ENCODE measurements at regions not wholly inside any gene's neighbourhood (a gene's known extent, or its start where the extent isn't known, plus 50 kb on each side); places are given as distances from the start of the nearest gene placed in this dataset.
A peak's percentile ranks its signal among the peaks of the same experiment; 100 is the strongest.

- DNase-seq = no peak
These were observed 144.6 kb upstream of the RAI14 start for GRCh38 chr5:34511481-34511880.

- DNase-seq = no peak
These were observed 144.2 kb upstream of the RAI14 start for GRCh38 chr5:34511915-34512314.

DNA sequence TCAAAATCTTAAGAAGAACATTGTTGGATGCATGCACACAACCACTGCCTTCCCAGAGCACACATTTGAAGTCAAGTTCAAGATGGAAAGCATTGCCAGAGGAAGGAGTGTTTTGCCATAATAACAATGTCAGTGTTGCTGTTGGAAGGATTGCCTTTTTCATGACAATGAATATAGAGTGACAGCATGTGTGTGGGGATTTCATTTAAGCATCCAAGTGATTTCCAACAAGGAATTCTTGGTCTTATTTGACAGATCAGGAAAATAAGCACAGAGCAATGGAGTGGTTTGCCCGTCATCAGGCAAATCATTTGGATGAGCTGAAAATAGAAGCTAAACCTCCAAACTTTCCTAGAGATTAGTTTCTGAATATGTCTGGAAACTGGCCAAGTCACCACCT lies 140.0 kb upstream of the RAI14 start:
- DNase-seq = no peak

DNA sequence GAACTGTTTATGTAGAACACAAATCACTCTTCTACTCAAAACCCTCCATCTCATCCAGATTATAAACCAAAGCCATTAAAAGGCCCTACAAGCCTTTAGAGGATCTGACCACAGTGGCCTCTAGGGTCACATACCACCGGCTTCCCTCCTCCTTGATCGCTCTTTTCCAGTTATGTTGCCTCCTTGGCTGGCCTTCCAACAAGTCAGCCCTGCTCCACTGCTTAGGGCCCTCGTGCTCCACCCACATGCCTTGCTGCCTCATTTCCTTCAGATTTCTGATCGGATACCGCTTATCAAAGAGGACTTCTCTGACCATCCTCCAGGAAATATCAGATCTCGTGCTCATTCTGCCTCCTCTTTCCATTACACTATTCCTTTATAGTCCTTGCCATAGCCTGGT lies 139.4 kb upstream of the RAI14 start:
- DNase-seq = no peak

- DNase-seq = no peak
These were observed 138.9 kb upstream of the RAI14 start for GRCh38 chr5:34517249-34517648.

DNA sequence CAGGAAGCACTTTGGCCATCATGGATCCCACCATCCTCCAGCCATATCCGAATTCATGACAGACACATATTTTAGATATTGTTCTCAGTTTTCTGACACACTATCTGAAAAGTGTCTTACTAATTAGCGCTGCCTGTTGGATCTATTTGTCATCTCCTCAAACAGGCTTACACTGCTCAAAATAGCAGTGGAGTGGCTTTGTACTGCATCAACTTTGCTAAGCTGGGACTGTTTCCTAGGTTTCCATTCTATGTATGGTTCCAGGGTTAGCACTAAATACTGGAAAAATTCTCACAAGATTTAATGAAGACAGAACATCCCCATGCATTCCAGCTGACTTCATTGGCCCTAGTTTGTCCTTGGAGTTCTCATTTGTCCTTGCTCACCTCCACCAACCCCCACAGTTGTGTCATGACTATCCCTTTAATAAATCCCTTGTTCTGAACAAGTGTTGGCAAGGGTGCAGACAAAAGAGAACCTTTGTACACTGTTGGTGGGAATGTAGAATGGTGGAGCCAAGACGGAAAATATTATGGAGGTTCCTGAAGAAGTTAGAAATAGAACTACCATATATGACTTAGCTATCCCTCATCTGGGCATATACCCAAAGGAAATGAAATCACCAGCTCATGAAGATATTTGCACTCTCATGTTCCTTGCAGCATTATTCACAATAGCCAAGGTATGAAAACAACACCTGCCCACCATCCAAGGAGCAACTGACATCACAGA lies 136.5 kb upstream of the RAI14 start:
- no peak for DNase-seq

DNA sequence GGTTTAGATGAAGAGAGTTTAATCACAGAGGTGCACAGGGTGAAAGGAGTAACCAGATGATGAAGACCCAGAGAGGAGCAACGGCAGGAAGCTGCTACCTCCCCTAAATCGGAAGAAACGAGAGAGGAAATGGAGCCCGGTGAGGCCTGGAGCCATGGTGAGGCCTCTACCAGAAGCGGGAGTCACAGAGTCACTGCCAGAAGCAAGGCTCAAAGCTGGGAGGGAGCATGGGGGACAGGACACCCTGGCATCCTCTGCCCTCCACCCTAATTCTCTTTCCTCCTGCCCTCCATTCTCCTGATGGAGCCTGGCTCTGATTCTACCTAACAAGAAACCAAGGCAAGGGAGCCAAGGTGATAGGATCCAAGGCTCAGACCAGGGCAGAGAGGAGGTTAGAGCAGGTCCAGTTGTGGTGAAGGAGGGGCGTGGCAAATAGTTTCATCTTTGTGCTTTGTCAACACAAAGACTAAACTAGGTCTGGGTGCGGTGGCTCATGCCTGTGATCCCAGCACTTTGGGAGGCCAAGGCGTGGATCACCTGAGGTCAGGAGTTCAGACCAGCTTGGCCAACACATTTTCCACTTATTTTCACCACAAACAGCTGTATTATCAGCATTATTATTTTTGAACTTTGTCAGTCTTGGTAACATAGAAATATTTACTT lies 134.4 kb upstream of the RAI14 start:
- no peak for DNase-seq

- peak; percentile 31 for DNase-seq
These were observed 133.3 kb upstream of the RAI14 start for GRCh38 chr5:34522599-34523386.

DNA sequence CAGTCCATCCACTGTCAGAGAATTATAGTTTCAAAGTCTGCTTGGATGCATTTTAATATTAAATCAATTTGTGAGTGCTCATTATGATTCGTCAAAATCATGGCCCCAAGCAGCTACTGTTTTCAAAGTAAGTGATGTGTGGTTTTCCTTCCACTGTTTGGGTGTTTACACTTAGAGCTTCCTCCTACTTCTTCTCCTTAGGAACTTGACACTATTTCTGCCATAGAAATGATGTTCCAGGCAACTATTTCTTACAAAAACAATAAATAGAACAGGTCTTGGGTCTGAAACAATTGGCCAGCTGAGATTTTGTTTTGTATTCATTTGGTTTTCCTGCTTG lies 132.8 kb upstream of the RAI14 start:
- DNase-seq = no peak

DNA sequence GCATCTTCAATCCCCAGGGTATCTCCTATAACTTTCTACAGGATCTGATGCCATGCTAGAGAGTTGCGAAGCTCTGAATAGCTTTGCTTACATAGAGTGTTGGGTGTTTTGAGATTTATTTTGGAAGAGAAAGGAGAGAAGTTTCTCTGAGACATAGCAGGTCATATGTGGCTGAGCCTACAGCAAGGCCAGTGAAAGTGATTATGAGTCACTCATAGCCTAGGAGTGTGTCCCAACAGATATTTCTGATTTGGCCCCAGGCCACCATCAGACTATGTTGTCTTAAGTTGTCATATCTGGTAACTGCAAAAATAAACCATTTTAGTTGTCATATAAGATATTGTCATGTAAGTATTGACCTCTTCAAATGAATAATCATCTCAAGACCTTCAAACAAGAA lies 132.0 kb upstream of the RAI14 start:
- DNase-seq = no peak

DNA sequence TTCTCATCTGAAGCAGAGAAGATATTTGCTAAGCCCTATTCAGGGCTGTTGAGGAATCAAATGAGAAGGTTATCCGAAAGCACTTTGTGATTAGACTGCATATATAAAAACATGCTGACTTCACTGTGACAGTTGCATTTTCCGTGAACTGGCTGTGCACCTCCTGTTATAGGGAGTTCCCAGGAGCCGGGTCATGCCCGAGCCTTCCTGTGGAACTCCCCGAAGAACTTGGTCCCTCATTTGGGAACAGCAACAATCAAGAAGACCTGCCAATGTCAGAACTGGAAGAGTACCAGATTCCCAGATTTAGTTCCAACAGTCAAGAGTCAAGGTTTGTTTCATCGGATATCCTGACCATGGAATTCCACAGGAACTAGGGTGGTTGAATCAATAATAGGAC lies 130.4 kb upstream of the RAI14 start:
- DNase-seq = no peak

DNA sequence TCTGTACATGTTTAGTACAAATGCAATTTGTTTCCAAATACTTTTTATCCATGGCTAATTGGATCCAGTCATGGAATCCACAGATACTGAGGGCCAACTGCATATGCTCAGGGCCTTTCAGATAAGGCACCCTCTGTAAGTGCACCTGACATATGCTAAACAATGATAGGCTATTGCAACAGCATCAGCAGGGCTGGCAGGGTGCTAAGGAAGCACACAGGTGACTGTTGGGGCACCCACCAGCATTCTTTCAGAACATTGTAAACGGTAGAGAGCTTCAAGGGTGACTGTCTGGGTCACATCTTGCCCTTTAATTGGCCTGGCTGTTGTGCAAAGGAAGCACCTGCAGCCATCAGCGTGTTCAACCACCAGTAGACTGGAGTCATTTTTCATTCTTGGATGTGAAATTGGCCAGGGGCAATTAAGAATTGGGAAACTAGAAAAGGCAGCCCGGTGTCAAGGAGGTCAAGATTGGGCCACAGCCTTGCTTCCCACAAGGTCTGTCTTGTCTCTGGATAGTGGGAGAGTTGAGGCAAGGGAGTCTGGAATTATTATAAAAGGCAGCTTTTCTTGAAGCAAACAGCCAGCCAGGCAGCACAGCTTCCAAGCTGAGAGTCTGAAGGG lies 129.3 kb upstream of the RAI14 start:
- DNase-seq = no peak

DNA sequence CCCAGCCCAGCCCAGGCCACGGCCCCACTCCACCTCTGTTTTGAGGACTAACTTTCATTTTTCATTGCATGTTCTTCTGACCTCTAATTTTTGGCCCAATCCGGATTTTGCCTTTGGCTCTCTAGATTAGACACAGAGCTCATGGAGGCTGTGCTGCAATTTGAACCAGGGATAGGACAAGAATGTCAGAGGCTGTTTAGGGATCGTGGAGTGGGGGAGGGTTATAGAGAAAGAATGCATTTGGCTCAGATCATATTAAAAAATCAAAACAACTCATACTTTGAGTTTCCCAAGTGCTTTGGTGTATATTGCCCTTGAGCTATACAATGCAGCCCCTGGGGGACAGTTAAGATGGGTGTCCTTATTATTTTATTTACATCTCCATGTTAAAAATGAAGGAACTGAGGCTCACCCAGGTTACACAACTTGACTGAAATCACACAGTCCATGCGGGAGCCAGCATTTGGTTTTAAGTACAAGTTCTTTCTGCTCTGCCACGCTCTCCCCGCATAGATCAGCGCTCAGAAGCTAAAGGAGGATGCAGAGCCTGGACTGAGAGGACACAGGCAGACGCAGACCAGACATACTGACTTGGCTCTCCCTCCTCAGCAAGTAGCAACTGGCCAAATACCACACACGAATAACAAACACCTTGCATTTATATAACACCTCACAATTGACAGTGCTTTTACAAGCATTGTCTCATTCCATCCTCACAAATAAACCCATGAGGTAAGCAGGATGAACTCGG lies 126.4 kb upstream of the RAI14 start:
- DNase-seq = no peak

DNA sequence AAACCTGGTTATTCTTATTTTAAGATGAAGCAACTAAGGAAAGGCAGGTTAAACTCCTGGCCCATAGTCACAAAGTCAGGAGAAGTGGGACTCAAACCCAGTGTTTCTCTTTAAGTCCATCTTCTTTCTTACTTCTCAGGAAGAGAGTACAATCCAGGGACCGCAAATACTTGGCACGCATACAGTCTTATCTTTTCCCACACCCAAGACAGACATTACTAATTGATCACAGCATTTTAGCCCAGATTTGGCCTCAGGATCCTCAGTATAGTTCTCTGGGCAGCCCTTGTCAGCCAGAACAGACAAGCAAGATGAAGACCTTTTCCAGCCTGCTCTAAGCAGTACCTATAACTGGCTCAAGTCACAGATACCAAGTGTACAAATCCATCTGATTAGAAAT lies 125.5 kb upstream of the RAI14 start:
- DNase-seq = no peak

- no peak for DNase-seq
These were observed 124.3 kb upstream of the RAI14 start for GRCh38 chr5:34531751-34532360.

GRCh38 chr5:34533582-34534522 lies 122.3 kb upstream of the RAI14 start:
- no peak for DNase-seq

DNA sequence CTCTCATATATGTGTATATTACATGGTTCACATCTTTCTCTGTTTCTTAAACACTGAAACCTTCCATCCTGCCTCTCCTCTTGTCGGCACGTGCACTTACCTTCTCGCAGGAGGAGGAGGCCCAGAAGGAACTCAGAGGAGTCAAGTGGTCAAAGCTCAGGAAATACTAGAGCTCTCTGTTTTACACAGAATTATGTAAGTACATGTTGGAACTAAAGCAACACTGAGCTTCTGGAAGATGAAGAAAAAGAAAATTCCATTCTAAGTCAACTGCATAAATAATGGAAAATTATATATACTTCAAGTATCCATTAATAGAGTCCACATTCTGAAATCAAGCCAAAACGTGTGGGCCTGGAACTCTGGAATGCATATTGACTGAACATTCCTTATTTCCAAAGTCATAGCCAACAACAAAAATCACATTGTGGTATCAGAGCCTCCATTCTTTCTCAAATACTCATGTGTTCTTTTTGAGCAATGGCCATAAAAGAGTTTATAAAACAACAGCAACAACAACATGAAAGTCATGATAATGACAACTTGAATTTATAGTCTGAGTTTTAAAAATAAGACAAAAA lies 121.5 kb upstream of the RAI14 start:
- DNase-seq = no peak

DNA sequence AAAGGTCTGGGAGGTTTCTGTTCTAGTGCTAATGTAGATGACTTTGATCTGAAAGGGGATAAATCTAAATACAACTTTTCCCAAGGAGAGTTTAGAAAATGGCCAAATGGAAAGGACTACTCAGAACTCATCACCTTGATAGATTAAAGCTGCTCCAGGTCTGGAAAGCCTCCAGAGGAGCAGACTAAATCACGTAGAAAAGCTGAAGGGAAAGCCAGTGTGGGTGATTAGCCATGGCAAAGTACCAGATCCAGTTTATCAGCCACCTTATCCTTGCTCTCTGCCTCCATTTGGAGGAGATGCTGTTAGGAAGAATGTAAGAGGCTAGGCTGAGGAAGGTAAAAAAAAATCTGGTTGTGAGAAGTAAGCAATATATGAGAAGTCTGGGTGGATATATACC lies 120.7 kb upstream of the RAI14 start:
- no peak for DNase-seq

- DNase-seq = no peak
These were observed 120.0 kb upstream of the RAI14 start for GRCh38 chr5:34535944-34536623.

- no peak for DNase-seq
These were observed 119.4 kb upstream of the RAI14 start for GRCh38 chr5:34536699-34537098.

All from T-helper 9 cell (primary cell).